Body of pancreas (tissue), 4 donors: ENCODE measurements at regions not wholly inside any gene's neighbourhood (a gene's known extent, or its start where the extent isn't known, plus 50 kb on each side); places are given as distances from the start of the nearest gene placed in this dataset.

ENCODE experiments used
- CTCF ChIP-seq, 7 experiments: fragments of 450-650 bp in 4 of 7; fragments of 200-600 bp in 3 of 7; sonication (generic) in 3 of 7; IDR thresholded peaks; one replicate each; pipeline ENCODE4 v1.5.1; 2016 to 2019; ENCODE audit warnings: antibody characterized with exemption in 7 of 7
- POLR2A ChIP-seq, 3 donors: fragments of 450-650 bp; IDR thresholded peaks; one replicate each; pipeline ENCODE4 v1.6.1; 2016; ENCODE audit warnings: antibody characterized with exemption in 3 of 3, mild to moderate bottlenecking in 2 of 3

GRCh38 chr3:43221076-43221475 is 65.3 kb upstream of the SNRK start:
- TF ChIP-seq CTCF (IDR thresholded peaks at IDR 0.05) (no peak), POLR2A (IDR thresholded peaks at IDR 0.05) (no peak)
